GM12873 (cell line): ENCODE measurements at regions not wholly inside any gene's neighbourhood (a gene's known extent, or its start where the extent isn't known, plus 50 kb on each side); places are given as distances from the start of the nearest gene placed in this dataset.

Experiments used
- CTCF ChIP-seq: IDR thresholded peaks from 2 replicates; pipeline ENCODE4 v1.5.1; 2012; ENCODE audit warnings: low read depth, mild to moderate bottlenecking, moderate library complexity, low read length, control low read depth; ENCODE audit not compliant: insufficient read depth; ENCODE audit errors: missing control alignments

DNA sequence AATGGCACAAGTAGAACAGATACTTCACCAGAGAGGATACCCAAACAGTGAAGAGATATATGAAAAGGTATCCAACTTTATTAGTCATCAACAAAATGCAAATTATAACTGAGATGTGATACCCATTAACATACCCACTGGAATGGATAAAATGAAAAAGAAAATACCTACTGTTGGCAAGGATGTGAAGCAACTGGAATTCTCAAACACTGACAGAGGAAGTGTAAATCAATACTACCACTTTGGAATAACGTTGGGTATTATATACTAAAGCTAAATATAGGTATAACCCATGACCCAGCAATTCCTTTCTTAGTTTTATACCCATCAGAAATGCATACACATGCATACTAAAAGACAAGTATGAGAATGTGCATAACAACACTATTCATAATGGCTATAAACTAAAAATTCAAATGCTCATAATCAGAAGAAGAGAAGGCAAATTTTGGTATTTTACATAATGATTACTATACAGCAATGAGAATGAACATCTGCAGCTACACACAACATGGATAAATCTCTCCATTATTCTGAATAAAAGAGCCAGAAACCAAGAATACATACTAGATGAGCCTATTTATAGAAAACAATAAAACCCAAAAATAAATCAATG is 80.6 kb downstream of the RPL27A start:
- TF ChIP-seq CTCF, result no peak

DNA sequence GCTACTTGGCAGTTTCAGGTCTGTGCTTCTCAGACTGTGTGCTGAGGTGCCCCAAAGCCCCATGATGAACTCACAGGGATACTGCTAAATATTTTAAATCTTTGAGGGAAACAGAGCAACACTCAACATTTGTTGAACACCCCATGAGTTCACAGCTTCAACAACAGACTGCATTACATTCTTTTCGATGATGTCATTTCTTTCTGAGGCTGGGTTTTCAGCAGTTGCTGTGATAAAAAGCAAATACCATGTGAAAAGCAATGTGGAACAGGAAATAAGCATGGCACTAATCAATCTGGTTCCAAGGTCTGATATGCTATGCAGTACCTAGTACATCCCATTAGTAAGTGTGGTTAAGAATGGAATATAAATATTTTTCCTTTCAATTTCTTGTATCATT is 82.7 kb downstream of the RPL27A start:
- no peak for TF ChIP-seq CTCF

DNA sequence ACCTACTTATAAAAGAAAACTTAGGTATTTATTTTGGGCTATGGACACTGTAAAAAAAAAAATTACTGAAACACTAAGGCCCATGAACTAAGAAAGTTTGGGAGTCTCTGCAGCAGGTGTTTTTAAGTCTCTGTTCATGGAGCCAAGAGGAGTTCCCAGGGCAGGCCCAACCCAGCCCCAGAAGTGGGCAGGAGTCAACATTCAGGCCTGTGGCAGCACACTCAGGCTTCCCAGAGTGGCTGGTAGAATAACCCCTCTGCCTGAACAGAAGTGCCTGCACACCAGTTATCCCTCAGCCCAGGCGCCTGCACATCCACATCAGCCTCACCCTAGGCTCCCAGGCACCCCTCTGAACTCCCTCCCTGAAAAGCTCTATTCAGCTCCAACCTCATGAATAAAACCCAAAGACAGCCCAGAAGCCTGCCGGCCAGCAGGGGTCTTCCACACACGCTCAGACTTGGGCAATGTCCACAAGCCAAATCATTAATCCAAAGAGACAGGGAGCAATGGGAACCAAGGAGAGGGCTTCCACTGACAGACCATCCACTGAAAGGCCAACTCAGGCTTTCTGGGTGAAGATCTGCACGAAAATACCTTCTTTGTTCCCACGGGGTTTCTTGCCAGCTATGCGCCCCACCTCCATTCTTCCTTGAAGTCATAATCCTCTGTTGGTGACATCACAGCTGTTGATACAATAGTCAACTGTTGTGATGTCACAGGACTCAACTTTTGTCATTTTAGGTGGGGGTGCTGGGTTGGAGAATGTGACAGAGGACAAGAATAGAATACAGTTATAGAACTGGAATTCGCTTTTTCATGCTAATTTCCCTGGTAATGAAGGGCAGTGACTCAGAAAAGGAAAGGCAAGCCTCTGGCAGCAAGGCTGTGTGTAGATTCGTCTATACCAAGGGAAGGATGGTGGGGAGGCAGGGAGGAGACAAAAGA is 83.7 kb downstream of the RPL27A start:
- no peak for TF ChIP-seq CTCF

GRCh38 chr11:8766988-8767374 is 84.4 kb downstream of the RPL27A start:
- TF ChIP-seq CTCF, result no peak

GRCh38 chr11:8767466-8768142 is 85.0 kb downstream of the RPL27A start:
- TF ChIP-seq CTCF, result no peak

GRCh38 chr11:8768625-8769333 is 86.2 kb downstream of the RPL27A start:
- no peak for TF ChIP-seq CTCF
